HG03135 (cell line): ENCODE measurements at regions not wholly inside any gene's neighbourhood (a gene's known extent, or its start where the extent isn't known, plus 50 kb on each side); places are given as distances from the start of the nearest gene placed in this dataset.
A peak's percentile ranks its signal among the peaks of the same experiment; 100 is the strongest.
"Not testable (repeated sequence)": the region's sequence is repeated elsewhere in the genome, so short reads cannot be mapped to it uniquely, and the experiment has no call there.

Source experiments
- ATAC-seq: cut with Tn5 transposase; IDR thresholded peaks from one replicate; pipeline ENCODE4 v1.9.1; 2021; ENCODE audit warnings: mild to moderate bottlenecking, moderate library complexity; ENCODE audit not compliant: unreplicated experiment

- peak; percentile 65 for ATAC-seq
Observed at GRCh38 chr5:91499943-91500531, 116.9 kb upstream of the ARRDC3 start.

- no peak for ATAC-seq
Observed at GRCh38 chr5:91495699-91496098, 112.6 kb upstream of the ARRDC3 start.

- ATAC-seq = no peak
Observed at GRCh38 chr5:91494447-91494996, 111.4 kb upstream of the ARRDC3 start.

GRCh38 chr5:91493086-91493485 is 110.0 kb upstream of the ARRDC3 start:
- ATAC-seq = no peak

- no peak for ATAC-seq
Observed at GRCh38 chr5:91491229-91491628, 108.1 kb upstream of the ARRDC3 start.

GRCh38 chr5:91490316-91490715 is 107.2 kb upstream of the ARRDC3 start:
- ATAC-seq = no peak

- no peak for ATAC-seq
Observed at GRCh38 chr5:91487420-91487819, 104.3 kb upstream of the ARRDC3 start.

- ATAC-seq = no peak
Observed at GRCh38 chr5:91486638-91487037, 103.5 kb upstream of the ARRDC3 start.

- ATAC-seq = no peak
Observed at GRCh38 chr5:91484662-91485061, 101.5 kb upstream of the ARRDC3 start.

GRCh38 chr5:91479376-91479775 is 96.3 kb upstream of the ARRDC3 start:
- not testable (repeated sequence) for ATAC-seq

GRCh38 chr5:91478096-91478495 is 95.0 kb upstream of the ARRDC3 start:
- no peak for ATAC-seq

GRCh38 chr5:91477408-91477807 is 94.3 kb upstream of the ARRDC3 start:
- no peak for ATAC-seq

- no peak for ATAC-seq
Observed at GRCh38 chr5:91474201-91474600, 91.1 kb upstream of the ARRDC3 start.

- ATAC-seq = no peak
Observed at GRCh38 chr5:91472631-91473030, 89.5 kb upstream of the ARRDC3 start.

- no peak for ATAC-seq
Observed at GRCh38 chr5:91469517-91470165, 86.5 kb upstream of the ARRDC3 start.

- ATAC-seq = no peak
Observed at GRCh38 chr5:91468651-91469422, 85.7 kb upstream of the ARRDC3 start.

GRCh38 chr5:91464886-91465646 is 81.9 kb upstream of the ARRDC3 start:
- no peak for ATAC-seq

- no peak for ATAC-seq
Observed at GRCh38 chr5:91457681-91458058, 74.6 kb upstream of the ARRDC3 start.

- no peak for ATAC-seq
Observed at GRCh38 chr5:91456928-91457680, 74.0 kb upstream of the ARRDC3 start.

- no peak for ATAC-seq
Observed at GRCh38 chr5:91449083-91449482, 66.0 kb upstream of the ARRDC3 start.
